Aorta (tissue), 5 donors: ENCODE measurements at regions not wholly inside any gene's neighbourhood (a gene's known extent, or its start where the extent isn't known, plus 50 kb on each side); places are given as distances from the start of the nearest gene placed in this dataset.
"Not testable (repeated sequence)": the region's sequence is repeated elsewhere in the genome, so short reads cannot be mapped to it uniquely, and the experiment has no call there.

Experiments
- ATAC-seq: fragments of 200-7000 bp; cut with Tn5 transposase; one replicate; pipeline ENCODE4 v1.9.1; 2022; ENCODE audit warnings: moderate library complexity; ENCODE audit not compliant: low FRiP score
- DNase-seq, 2 donors: peaks; one replicate each; pipeline ENCODE4 v3.0.0-alpha.2; 2020
- H3K27ac ChIP-seq, 2 donors: one replicate each; pipeline ENCODE4 v1.5.1; 2013; ENCODE audit warnings: low read length in 2 of 2, mild to moderate bottlenecking in 2 of 2, moderate library complexity in 2 of 2, control low read depth in 1 of 2, inconsistent platforms in 1 of 2, low read depth in 1 of 2
- H3K27me3 ChIP-seq, 2 donors: one replicate each; pipeline ENCODE4 v1.6.1; 2013; ENCODE audit warnings: control low read depth in 1 of 2, low read length in 1 of 2, mild to moderate bottlenecking in 1 of 2, moderate library complexity in 1 of 2; ENCODE audit not compliant: insufficient read depth in 2 of 2, control insufficient read depth in 1 of 2
- H3K36me3 ChIP-seq, 2 donors: one replicate each; pipeline ENCODE4 v1.6.1; 2013; ENCODE audit warnings: control low read depth in 1 of 2, low read length in 1 of 2, mild to moderate bottlenecking in 1 of 2; ENCODE audit not compliant: insufficient read depth in 2 of 2, control insufficient read depth in 1 of 2
- H3K4me1 ChIP-seq, 2 donors: one replicate each; pipeline ENCODE4 v1.6.1; 2013; ENCODE audit warnings: low read length in 2 of 2, control low read depth in 1 of 2, mild to moderate bottlenecking in 1 of 2, moderate library complexity in 1 of 2; ENCODE audit not compliant: insufficient read depth in 2 of 2, control insufficient read depth in 1 of 2
- H3K4me3 ChIP-seq, 2 donors: one replicate each; pipeline ENCODE4 v1.5.1; 2013; ENCODE audit warnings: low read length in 2 of 2, control low read depth in 1 of 2, mild to moderate bottlenecking in 1 of 2
- H3K9me3 ChIP-seq: one replicate; pipeline ENCODE4 v1.6.1; 2013; ENCODE audit warnings: mild to moderate bottlenecking, low read length; ENCODE audit not compliant: control insufficient read depth
- WGBS, 2 donors: extraction: QIAGEN DNeasy Blood & Tissue Kit; methylation state at CpG; one replicate each; pipeline ENCODE4 v1.1.7; 2013; 5-methylcytosine and 5-hydroxymethylcytosine counted together
- intact Hi-C, 2 donors: fragments of 100-400 bp; cut with DNase I; formaldehyde crosslinking; loops; one replicate each; pipeline versions ENCODE4 v1.14.2 to v1.15.0; 2022
- donor health status: healthy with polysubstance abuse.
- donor health status: Bipolar disorder and iron deficiency.
- donor health status: DM: no; HTN: no; CAD: no.
- donor health status: DM: no; HTN: no; CAD: no.
- donor health status: DM: yes; HTN: yes; CAD: no.

DNA sequence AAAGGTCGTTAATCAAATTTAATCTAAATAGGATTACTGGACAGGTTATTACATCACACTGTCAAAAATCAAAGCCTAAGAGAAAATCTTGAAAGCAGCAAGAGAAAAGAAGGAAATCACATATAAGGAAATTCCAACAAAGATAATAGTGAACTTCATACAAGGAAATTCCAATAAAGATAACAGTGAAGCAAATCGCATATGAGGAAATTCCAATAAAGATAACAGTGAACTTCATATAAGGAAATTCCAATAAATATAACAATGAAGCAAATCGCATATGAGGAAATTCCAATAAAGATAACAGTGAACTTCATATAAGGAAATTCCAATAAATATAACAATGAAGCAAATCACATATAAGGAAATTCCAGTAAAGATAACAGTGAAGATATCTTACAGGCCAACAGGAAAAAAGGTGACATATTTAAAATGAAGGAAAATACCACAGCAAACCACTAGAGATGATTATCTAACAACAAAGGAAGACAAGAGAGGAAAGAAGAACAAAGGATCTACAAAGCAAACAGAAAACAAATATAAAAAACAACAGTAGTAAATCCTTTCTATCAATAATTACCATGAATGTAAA is 787.7 kb downstream of the CCDC85A start:
- Histone ChIP-seq H3K9me3 (no peaks in the 10 kb centered on the region), H3K36me3 (no peaks in the 10 kb centered on the region), H3K27me3 (no peaks in the 10 kb centered on the region), H3K4me1 (no peaks in the 10 kb centered on the region), H3K27ac (no peak overlapping the region), H3K4me3 (no peak overlapping the region)
- ATAC-seq, result no peak
- intact Hi-C loops, result no loop called here
- no peak for DNase-seq
- 35 to 50% methylated on average over 3 of the region's 3 CpGs for WGBS, 2 donors

DNA sequence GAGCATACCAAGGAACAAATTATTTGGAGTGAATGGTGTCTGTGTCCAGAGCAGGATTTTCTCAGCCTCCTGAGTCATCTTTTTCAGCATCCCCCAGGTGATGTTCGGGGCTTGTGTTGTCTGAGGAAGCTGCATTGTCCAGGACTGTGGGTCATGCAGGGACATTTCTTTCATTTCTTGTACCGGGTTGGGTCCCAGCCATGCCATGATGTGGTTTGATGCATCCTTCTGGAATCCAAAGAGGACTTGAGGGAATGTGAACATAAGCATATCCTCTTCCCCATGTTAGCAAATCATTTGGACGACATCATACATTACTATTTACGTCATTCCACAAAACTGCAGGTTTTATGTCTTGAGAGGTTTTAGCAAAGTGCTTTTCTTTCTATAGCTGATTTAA is 797.8 kb downstream of the CCDC85A start:
- Histone ChIP-seq H3K27ac (no peak overlapping the region), H3K36me3 (no peaks in the 10 kb centered on the region), H3K4me1 (no peaks in the 10 kb centered on the region), H3K9me3 (peaks cover 3% of the 10 kb centered on the region), H3K27me3 (no peaks in the 10 kb centered on the region), H3K4me3 (no peak overlapping the region)
- intact Hi-C loops, result no loop called here
- DNase-seq (no peak), ATAC-seq (no peak)
- 83 to 86% methylated on average over 4 of the region's 4 CpGs for WGBS, 2 donors

DNA sequence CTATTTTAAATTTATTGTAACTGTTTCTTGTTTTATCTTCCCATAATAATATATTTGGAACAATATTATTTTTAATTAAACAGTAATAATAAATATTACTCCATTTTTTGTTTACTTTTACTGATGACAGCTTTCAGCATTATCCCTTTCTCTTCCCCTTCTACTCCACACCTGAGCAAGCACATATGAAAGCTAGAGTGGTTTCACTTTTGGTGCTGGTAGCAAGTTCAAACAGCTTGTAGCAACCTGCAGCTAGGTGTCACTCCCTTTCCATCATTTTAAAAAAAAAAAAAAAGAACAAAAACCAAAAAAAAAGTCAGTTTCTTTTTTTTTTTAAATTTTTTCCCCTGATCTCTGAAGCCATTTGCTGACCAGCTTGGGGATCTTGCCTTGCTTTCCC is 801.8 kb downstream of the CCDC85A start:
- H3K27me3 ChIP-seq, result no peaks in the 10 kb centered on the region
- DNase-seq, result no peak
- H3K9me3 ChIP-seq, result peaks cover 3% of the 10 kb centered on the region
- H3K4me3 ChIP-seq, result no peak overlapping the region
- no peak overlapping the region for H3K27ac ChIP-seq
- H3K36me3 ChIP-seq, result no peaks in the 10 kb centered on the region
- no peaks in the 10 kb centered on the region for H3K4me1 ChIP-seq
- no peak for ATAC-seq
- intact Hi-C loops, result no loop called here

- H3K27ac ChIP-seq, result no peak overlapping the region
- H3K4me3 ChIP-seq, result no peak overlapping the region
- no peaks in the 10 kb centered on the region for H3K9me3 ChIP-seq
- no peaks in the 10 kb centered on the region for H3K36me3 ChIP-seq
- ATAC-seq (no peak), DNase-seq (no peak)
- intact Hi-C loops, result no loop called here
- no peaks in the 10 kb centered on the region for H3K27me3 ChIP-seq
- H3K4me1 ChIP-seq, result no peaks in the 10 kb centered on the region
- WGBS, 2 donors, result 63 to 73% methylated on average over 6 of the region's 6 CpGs
Measured at GRCh38 chr2:57022496-57022895, 838.7 kb downstream of the CCDC85A start.

DNA sequence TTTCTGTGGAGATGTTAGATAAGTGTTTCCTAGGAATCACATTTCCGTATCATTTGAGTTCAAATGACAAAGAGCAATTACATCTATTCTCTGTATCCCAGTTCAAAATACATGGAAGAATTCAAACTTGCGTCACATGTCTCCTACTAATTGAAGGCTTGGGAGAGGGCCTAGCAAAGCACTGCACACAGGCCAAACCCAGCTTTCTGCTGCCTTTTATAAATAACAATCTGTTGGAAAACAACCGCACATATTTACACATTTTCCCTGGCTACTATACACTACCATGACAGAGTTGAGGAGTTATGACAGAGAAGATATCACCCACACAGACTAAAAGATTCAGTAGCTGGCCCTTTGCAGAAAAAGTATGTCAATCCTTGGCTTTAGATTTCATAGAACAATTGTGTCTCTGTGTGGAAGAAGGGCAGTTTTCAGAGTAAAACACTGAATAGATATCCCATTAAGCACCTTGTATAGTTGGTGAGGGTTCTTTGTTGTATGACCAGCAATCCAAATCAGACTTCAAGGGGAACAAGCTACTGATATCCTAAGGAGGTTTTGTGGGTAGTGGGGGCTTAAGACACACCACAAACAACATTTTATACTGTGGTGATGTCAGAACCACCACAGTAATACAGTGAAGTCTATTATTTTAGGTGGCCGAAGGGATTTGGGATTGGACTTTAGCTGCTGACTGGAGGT is 861.3 kb downstream of the CCDC85A start:
- H3K27me3 ChIP-seq, result no peaks in the 10 kb centered on the region
- ATAC-seq (no peak), DNase-seq (no peak)
- no peaks in the 10 kb centered on the region for H3K4me1 ChIP-seq
- no peaks in the 10 kb centered on the region for H3K36me3 ChIP-seq
- H3K9me3 ChIP-seq, result no peaks in the 10 kb centered on the region
- H3K4me3 ChIP-seq, result no peak overlapping the region
- WGBS, 2 donors, result 70 to 77% methylated on average over 4 of the region's 4 CpGs
- no peak overlapping the region for H3K27ac ChIP-seq
- intact Hi-C loops, result no loop called here

DNA sequence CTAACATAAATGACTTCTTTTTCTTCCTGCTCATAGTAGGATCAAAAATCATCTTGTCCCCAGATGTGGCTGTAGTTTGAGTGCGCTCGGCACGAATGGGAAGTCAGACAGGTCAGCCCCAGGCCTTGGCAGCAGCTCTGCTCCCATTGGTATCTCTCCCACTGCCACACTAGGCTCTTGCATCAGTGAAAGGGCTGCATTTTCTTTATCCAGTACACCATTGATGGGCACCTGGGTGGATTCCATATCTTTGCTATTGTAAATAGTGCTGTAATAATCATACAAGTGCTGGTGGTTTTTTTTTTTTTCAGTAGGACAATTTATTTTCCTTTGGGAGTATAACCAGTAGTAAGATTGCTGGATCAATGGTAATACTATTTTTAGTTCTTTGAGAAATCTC is 865.5 kb downstream of the CCDC85A start:
- H3K27me3 ChIP-seq, result no peaks in the 10 kb centered on the region
- no peak overlapping the region for H3K27ac ChIP-seq
- DNase-seq (no peak), ATAC-seq (no peak)
- H3K4me3 ChIP-seq, result no peak overlapping the region
- 70 to 87% methylated on average over 3 of the region's 3 CpGs for WGBS, 2 donors
- H3K4me1 ChIP-seq, result no peaks in the 10 kb centered on the region
- H3K36me3 ChIP-seq, result no peaks in the 10 kb centered on the region
- intact Hi-C loops, result no loop called here
- H3K9me3 ChIP-seq, result no peaks in the 10 kb centered on the region

GRCh38 chr2:57050007-57050406 is 866.2 kb downstream of the CCDC85A start:
- intact Hi-C loops, result no loop called here
- DNase-seq (no peak), ATAC-seq (no peak)
- no peaks in the 10 kb centered on the region for H3K36me3 ChIP-seq
- H3K4me1 ChIP-seq, result no peaks in the 10 kb centered on the region
- no peaks in the 10 kb centered on the region for H3K27me3 ChIP-seq
- no peak overlapping the region for H3K27ac ChIP-seq
- H3K4me3 ChIP-seq, result no peak overlapping the region
- no peaks in the 10 kb centered on the region for H3K9me3 ChIP-seq
- WGBS, 2 donors, result 77 to 82% methylated on average over 3 of the region's 3 CpGs

DNA sequence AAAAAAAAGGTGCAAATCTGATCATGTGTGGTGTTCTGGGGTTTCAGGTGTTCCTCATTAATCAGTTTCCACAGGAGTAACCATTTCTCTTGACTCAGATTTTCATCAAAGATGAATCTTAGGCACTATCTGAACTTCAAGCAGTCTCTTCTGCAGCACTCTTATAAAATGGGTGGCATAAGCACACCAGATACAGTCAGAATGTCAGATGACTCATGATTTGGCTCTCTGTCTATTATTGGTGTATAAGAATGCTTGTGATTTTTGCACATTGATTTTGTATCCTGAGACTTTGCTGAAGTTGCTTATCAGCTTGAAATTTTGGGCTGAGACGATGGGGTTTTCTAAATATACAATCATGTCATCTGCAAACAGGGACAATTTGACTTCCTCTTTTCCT is 882.5 kb downstream of the CCDC85A start:
- WGBS, 2 donors, result 68 to 75% methylated on average over 1 of the region's 1 CpG
- H3K9me3 ChIP-seq, H3K4me1 ChIP-seq, H3K36me3 ChIP-seq, ATAC-seq, H3K27me3 ChIP-seq, DNase-seq, H3K27ac ChIP-seq, intact Hi-C loops, H3K4me3 ChIP-seq: not testable (repeated sequence)

DNA sequence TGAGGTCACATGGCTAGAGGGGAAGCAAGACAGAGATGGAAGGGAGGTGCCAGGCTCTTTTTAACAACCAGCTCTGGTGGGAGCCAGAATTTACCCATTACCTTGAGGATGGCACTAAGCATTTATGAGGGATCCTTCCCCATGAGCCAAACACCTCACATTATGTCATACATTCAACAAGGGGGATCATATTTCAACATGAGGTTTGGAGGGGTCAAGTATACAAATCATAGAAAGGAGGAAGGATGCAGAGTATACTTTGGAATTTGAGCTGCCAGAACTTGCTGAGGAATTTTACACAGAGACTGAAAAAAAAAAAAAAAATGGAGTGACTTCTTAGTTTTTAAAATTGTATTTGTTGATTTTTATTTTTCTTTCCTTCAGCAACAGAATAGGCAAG is 891.4 kb downstream of the CCDC85A start:
- DNase-seq (no peak), ATAC-seq (no peak)
- H3K36me3 ChIP-seq, result no peaks in the 10 kb centered on the region

More for the DNA sequence above, 891.4 kb downstream of the CCDC85A start:
- Histone ChIP-seq H3K4me3 (no peak overlapping the region), H3K4me1 (no peaks in the 10 kb centered on the region), H3K9me3 (no peaks in the 10 kb centered on the region), H3K27ac (no peak overlapping the region), H3K27me3 (no peaks in the 10 kb centered on the region)
- intact Hi-C loops, result no loop called here
